ENCODE measurements at regions not wholly inside any gene's neighbourhood (a gene's known extent, or its start where the extent isn't known, plus 50 kb on each side); places are given as distances from the start of the nearest gene placed in this dataset.
A peak's percentile ranks its signal among the peaks of the same experiment; 100 is the strongest.
"Not testable (repeated sequence)": the region's sequence is repeated elsewhere in the genome, so short reads cannot be mapped to it uniquely, and the experiment has no call there.

- Histone ChIP-seq H3K36me3 (replicated peaks in 1 of 2; ENCODE audit: insufficient read depth in 1 of 2, low read depth in 2 of 2) (no peaks in the 10 kb centered on the region), H3K27me3 (no peaks in the 10 kb centered on the region), H3K4me3 (no peak overlapping the region), H3K9me3 (no peaks in the 10 kb centered on the region), H3K4me1 (peaks cover 15% of the 10 kb centered on the region), H3K27ac (peak overlapping the region in 2 of 4 donors; percentile 23 to 68)
- DNase-seq, result no peak
- no peak for ATAC-seq
- WGBS, 2 donors, result 86 to 88% methylated on average over 13 of the region's 13 CpGs
- intact Hi-C loops (cut with DNase I), result no loop called here
- TF ChIP-seq POLR2A (IDR thresholded peaks at IDR 0.05) (no peak), CTCF (IDR thresholded peaks at IDR 0.05) (no peak)
Measured at GRCh38 chr9:761793-762560, 79.5 kb upstream of the DMRT1 start.

- TF ChIP-seq POLR2A (IDR thresholded peaks at IDR 0.05), result no peak
- no peak for TF ChIP-seq CTCF (IDR thresholded peaks at IDR 0.05)
- 54 to 56% methylated on average over 6 of the region's 6 CpGs for WGBS, 2 donors
- ATAC-seq (no peak), DNase-seq (no peak)
- Histone ChIP-seq H3K27ac (no peak overlapping the region), H3K4me1 (peaks cover 15% of the 10 kb centered on the region), H3K36me3 (replicated peaks in 1 of 2; ENCODE audit: insufficient read depth in 1 of 2, low read depth in 2 of 2) (no peaks in the 10 kb centered on the region), H3K27me3 (no peaks in the 10 kb centered on the region), H3K4me3 (no peak overlapping the region), H3K9me3 (no peaks in the 10 kb centered on the region)
- intact Hi-C loops (cut with DNase I), result no loop called here
Measured at GRCh38 chr9:763692-764091, 77.8 kb upstream of the DMRT1 start.

- WGBS, 2 donors, result 21 to 30% methylated on average over 12 of the region's 12 CpGs
Measured at GRCh38 chr9:764105-764524, 77.4 kb upstream of the DMRT1 start.

GRCh38 chr9:764986-765385 is 76.5 kb upstream of the DMRT1 start:
- ATAC-seq (no peak), DNase-seq (no peak)
- no peaks in the 10 kb centered on the region for H3K9me3 ChIP-seq
- no peak overlapping the region for H3K4me3 ChIP-seq
- peaks cover 13% of the 10 kb centered on the region for H3K4me1 ChIP-seq
- H3K27me3 ChIP-seq, result no peaks in the 10 kb centered on the region
- H3K27ac ChIP-seq, result no peak overlapping the region
- 67 to 82% methylated on average over 2 of the region's 2 CpGs for WGBS, 2 donors
- no peaks in the 10 kb centered on the region for H3K36me3 ChIP-seq (replicated peaks in 1 of 2; ENCODE audit: insufficient read depth in 1 of 2, low read depth in 2 of 2)
- no peak for TF ChIP-seq POLR2A (IDR thresholded peaks at IDR 0.05)
- no peak for TF ChIP-seq CTCF (IDR thresholded peaks at IDR 0.05)
- intact Hi-C loops (cut with DNase I), result no loop called here

More at GRCh38 chr9:764105-764524, 77.4 kb upstream of the DMRT1 start:
- no peak overlapping the region for H3K27ac ChIP-seq
- H3K27me3 ChIP-seq, result no peaks in the 10 kb centered on the region
- H3K9me3 ChIP-seq, result no peaks in the 10 kb centered on the region
- H3K4me1 ChIP-seq, result peaks cover 15% of the 10 kb centered on the region
- intact Hi-C loops (cut with DNase I), result no loop called here
- DNase-seq (peak; percentile 72 to 84 (median 79)), ATAC-seq (peak; percentile 97)
- H3K36me3 ChIP-seq (replicated peaks in 1 of 2; ENCODE audit: insufficient read depth in 1 of 2, low read depth in 2 of 2), result no peaks in the 10 kb centered on the region
- H3K4me3 ChIP-seq, result no peak overlapping the region
- TF ChIP-seq POLR2A (IDR thresholded peaks at IDR 0.05), result no peak
- peak; percentile 84 to 99 (median 91) for TF ChIP-seq CTCF (IDR thresholded peaks at IDR 0.05)

GRCh38 chr9:767061-767561 is 74.4 kb upstream of the DMRT1 start:
- H3K27ac ChIP-seq; H3K4me3 ChIP-seq; intact Hi-C loops (cut with DNase I); H3K36me3 ChIP-seq (replicated peaks in 1 of 2; ENCODE audit: insufficient read depth in 1 of 2, low read depth in 2 of 2); H3K27me3 ChIP-seq; DNase-seq; H3K4me1 ChIP-seq; H3K9me3 ChIP-seq; ATAC-seq: not testable (repeated sequence)
- WGBS, 2 donors, result 78 to 88% methylated on average over 7 to 9 of the region's 9 CpGs

Data from body of pancreas (tissue), 4 donors.